Naive thymus-derived CD4-positive, alpha-beta T cell (primary cell): ENCODE measurements at regions not wholly inside any gene's neighbourhood (a gene's known extent, or its start where the extent isn't known, plus 50 kb on each side); places are given as distances from the start of the nearest gene placed in this dataset.

Experiments
- ATAC-seq: fragments of 150-1000 bp; cut with Tn5 transposase; 2 replicates; pipeline ENCODE4 v1.10.0; 2021; ENCODE audit warnings: mild to moderate bottlenecking, moderate library complexity
- CTCF ChIA-PET: fragments of 350-600 bp; sonication (Branson Sonifier 250); formaldehyde crosslinking; loops from one replicate; lab custom pipeline; 2021; ENCODE audit warnings: antibody characterized with exemption; lab: Charles Lee
- POLR2A ChIA-PET: fragments of 350-600 bp; sonication (Branson Sonifier 250); formaldehyde crosslinking; loops from one replicate; lab custom pipeline; 2021; ENCODE audit warnings: antibody characterized with exemption, inconsistent platforms; lab: Charles Lee
- DNase-seq, 9 donors: peaks; one replicate each; pipeline versions ENCODE4 v3.0.0 to v3.0.0-alpha.2; 2020 to 2022; ENCODE audit warnings: mixed read lengths in 1 of 9
- H3K27ac ChIP-seq: one replicate; pipeline ENCODE4 v1.7.0; 2013; ENCODE audit warnings: mild to moderate bottlenecking, low read depth, low read length, moderate library complexity
- H3K27me3 ChIP-seq, 2 donors: one replicate each; pipeline ENCODE4 v1.7.0; 2013; ENCODE audit warnings: low read length in 2 of 2, mild to moderate bottlenecking in 2 of 2, moderate library complexity in 2 of 2; ENCODE audit not compliant: control insufficient read depth in 2 of 2, insufficient read depth in 2 of 2
- H3K36me3 ChIP-seq, 3 experiments: 1 replicate in 2 of 3; 2 replicates in 1 of 3; pipeline ENCODE4 v1.7.0; 2013; ENCODE audit warnings: low read length in 3 of 3, mild to moderate bottlenecking in 3 of 3, moderate library complexity in 1 of 3; ENCODE audit not compliant: insufficient read depth in 3 of 3, control insufficient read depth in 2 of 3
- H3K4me1 ChIP-seq, 2 donors: one replicate each; pipeline ENCODE4 v1.7.0; 2013; ENCODE audit warnings: low read length in 2 of 2, mild to moderate bottlenecking in 2 of 2, moderate library complexity in 1 of 2; ENCODE audit not compliant: control insufficient read depth in 2 of 2, insufficient read depth in 2 of 2
- H3K4me3 ChIP-seq: 2 replicates; pipeline ENCODE4 v1.7.0; 2013; ENCODE audit warnings: mild to moderate bottlenecking, low read length
- H3K9me3 ChIP-seq, 3 experiments: 1 replicate in 2 of 3; 2 replicates in 1 of 3; pipeline ENCODE4 v1.7.0; 2013; ENCODE audit warnings: low read length in 3 of 3; ENCODE audit not compliant: control insufficient read depth in 2 of 3
- H3K27ac Mint-ChIP-seq, 9 donors: one replicate each; pipeline ENCODE4 v1.8.0; 2020 to 2022; ENCODE audit warnings: mixed read lengths in 9 of 9, mild to moderate bottlenecking in 8 of 9, moderate library complexity in 5 of 9, inconsistent platforms in 2 of 9
- H3K27me3 Mint-ChIP-seq, 5 donors: one replicate each; pipeline ENCODE4 v1.8.0; 2021 to 2022; ENCODE audit warnings: mixed read lengths in 5 of 5, mild to moderate bottlenecking in 1 of 5
- H3K36me3 Mint-ChIP-seq, 5 donors: one replicate each; pipeline ENCODE4 v1.8.0; 2020 to 2022; ENCODE audit warnings: mixed read lengths in 5 of 5, mild to moderate bottlenecking in 3 of 5, inconsistent platforms in 1 of 5
- H3K4me1 Mint-ChIP-seq, 7 donors: one replicate each; pipeline ENCODE4 v1.8.0; 2020 to 2022; ENCODE audit warnings: mixed read lengths in 7 of 7, mild to moderate bottlenecking in 3 of 7, inconsistent platforms in 1 of 7
- H3K4me3 Mint-ChIP-seq, 10 donors: one replicate each; pipeline ENCODE4 v1.8.0; 2020 to 2022; ENCODE audit warnings: mild to moderate bottlenecking in 10 of 10, mixed read lengths in 10 of 10, moderate library complexity in 6 of 10, inconsistent platforms in 2 of 10
- H3K9me3 Mint-ChIP-seq, 11 donors: one replicate each; pipeline ENCODE4 v1.8.0; 2020 to 2022; ENCODE audit warnings: mixed read lengths in 11 of 11, mild to moderate bottlenecking in 4 of 11, inconsistent platforms in 1 of 11, moderate library complexity in 1 of 11
- intact Hi-C, 2 donors: fragments of 100-400 bp; cut with micrococcal nuclease; formaldehyde crosslinking; loops; one replicate each; pipeline ENCODE4 v1.15.1; 2023

- no peaks in the 10 kb centered on the region for H3K4me1 ChIP-seq
- Mint-ChIP-seq H3K36me3 (no peaks in the 10 kb centered on the region), H3K4me3 (no peak overlapping the region), H3K9me3 (peaks cover 0 to 11% (median 2%) of the 10 kb centered on the region in 11 donors), H3K27me3 (no peaks in the 10 kb centered on the region), H3K4me1 (no peaks in the 10 kb centered on the region), H3K27ac (no peak overlapping the region)
- intact Hi-C loops = no loop called here
- no peak overlapping the region for H3K4me3 ChIP-seq
- no peak overlapping the region for H3K27ac ChIP-seq
- H3K27me3 ChIP-seq = no peaks in the 10 kb centered on the region
- ATAC-seq = no peak
- ChIA-PET POLR2A (no interaction called here), CTCF (no interaction called here)
- H3K9me3 ChIP-seq = no peaks in the 10 kb centered on the region
- H3K36me3 ChIP-seq = no peaks in the 10 kb centered on the region
- no peak for DNase-seq
Measured at GRCh38 chr5:89991592-89991991, 418.0 kb downstream of the CETN3 start.

GRCh38 chr5:89989776-89990175, 419.8 kb downstream of the CETN3 start:
- H3K27ac ChIP-seq = no peak overlapping the region
- no peaks in the 10 kb centered on the region for H3K36me3 ChIP-seq
- H3K9me3 ChIP-seq = no peaks in the 10 kb centered on the region
- ATAC-seq = no peak
- no peak for DNase-seq
- Mint-ChIP-seq H3K36me3 (no peaks in the 10 kb centered on the region), H3K4me3 (no peak overlapping the region), H3K9me3 (peaks cover 0 to 11% (median 2%) of the 10 kb centered on the region in 11 donors), H3K4me1 (no peaks in the 10 kb centered on the region), H3K27me3 (no peaks in the 10 kb centered on the region), H3K27ac (no peak overlapping the region)
- POLR2A ChIA-PET = no interaction called here
- no peaks in the 10 kb centered on the region for H3K27me3 ChIP-seq
- H3K4me1 ChIP-seq = no peaks in the 10 kb centered on the region
- intact Hi-C loops = no loop called here
- H3K4me3 ChIP-seq = no peak overlapping the region
- CTCF ChIA-PET = no interaction called here

DNA sequence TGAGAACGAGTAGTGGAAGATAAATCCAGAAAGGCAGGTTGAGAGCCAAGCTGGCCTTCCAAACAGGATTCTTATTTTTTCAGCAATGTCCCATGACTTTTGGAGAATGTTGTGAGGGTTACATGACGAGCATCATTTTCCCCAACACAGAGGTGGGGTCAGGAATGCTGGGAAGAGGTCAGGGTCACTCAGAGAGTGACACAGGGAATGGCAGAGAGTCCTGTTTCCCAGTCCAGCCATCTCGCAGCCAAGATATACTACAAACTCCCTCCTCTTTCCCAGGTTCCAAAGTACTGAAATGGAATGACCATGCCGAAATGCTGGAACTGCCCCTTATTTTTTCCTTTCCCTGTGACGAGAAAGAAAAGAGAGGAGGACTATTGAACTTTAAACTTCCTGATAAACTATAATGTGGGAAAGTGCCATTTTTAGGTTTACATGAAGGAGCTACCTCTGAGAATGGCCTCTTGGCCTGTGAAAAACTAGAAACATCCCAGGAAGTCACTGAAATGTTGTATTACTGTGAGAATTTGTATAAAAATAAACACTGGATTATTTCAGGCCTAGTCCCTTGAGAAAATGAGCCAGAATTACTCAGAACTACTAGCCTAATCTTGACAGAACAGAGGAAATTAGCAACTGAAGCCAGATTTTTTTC, 420.4 kb downstream of the CETN3 start:
- no peak overlapping the region for H3K4me3 Mint-ChIP-seq
- Histone ChIP-seq H3K9me3 (no peaks in the 10 kb centered on the region), H3K27me3 (no peaks in the 10 kb centered on the region), H3K27ac (no peak overlapping the region), H3K36me3 (no peaks in the 10 kb centered on the region), H3K4me3 (no peak overlapping the region), H3K4me1 (no peaks in the 10 kb centered on the region)
- ATAC-seq = no peak
- H3K27me3 Mint-ChIP-seq = no peaks in the 10 kb centered on the region
- no peaks in the 10 kb centered on the region for H3K4me1 Mint-ChIP-seq
- ChIA-PET POLR2A (no interaction called here), CTCF (no interaction called here)
- intact Hi-C loops = no loop called here
- peaks cover 0 to 11% (median 2%) of the 10 kb centered on the region in 11 donors for H3K9me3 Mint-ChIP-seq
- no peak overlapping the region for H3K27ac Mint-ChIP-seq
- no peak for DNase-seq
- no peaks in the 10 kb centered on the region for H3K36me3 Mint-ChIP-seq

DNA sequence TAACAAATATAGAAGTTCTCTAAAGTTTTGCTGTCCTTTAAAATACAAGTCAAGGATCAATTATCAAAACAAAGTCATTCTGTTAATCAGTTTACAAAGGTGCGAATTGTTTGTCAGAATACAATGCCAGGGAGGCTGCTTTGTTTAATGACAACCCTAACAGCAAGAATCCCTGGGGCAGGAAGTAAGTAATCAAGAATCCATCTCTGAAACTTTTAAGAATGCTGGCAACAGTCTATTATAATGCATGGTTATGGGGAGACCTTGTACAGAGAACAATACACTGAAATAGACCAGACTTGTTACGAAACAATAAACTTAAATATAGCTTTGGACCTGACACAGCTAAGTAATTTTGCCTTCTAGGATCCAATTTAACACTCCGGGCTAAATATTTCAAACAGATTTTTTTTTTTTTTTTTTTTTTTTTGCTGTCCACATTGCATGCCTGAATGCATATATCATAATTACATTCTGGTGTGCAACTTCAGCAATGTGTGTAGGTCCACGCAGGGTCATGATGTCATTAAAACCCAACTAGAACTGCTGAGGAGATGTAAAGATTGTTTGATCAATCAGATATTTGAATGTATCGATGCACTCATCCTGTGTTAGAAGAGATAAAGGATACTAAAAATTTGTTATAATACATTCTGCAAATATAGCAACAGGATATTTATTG, 421.3 kb downstream of the CETN3 start:
- Mint-ChIP-seq H3K27me3 (no peaks in the 10 kb centered on the region), H3K27ac (no peak overlapping the region), H3K36me3 (no peaks in the 10 kb centered on the region), H3K9me3 (peaks cover 0 to 11% (median 2%) of the 10 kb centered on the region in 11 donors), H3K4me3 (no peak overlapping the region), H3K4me1 (no peaks in the 10 kb centered on the region)
- Histone ChIP-seq H3K36me3 (no peaks in the 10 kb centered on the region), H3K27ac (no peak overlapping the region), H3K9me3 (no peaks in the 10 kb centered on the region), H3K4me1 (no peaks in the 10 kb centered on the region), H3K4me3 (no peak overlapping the region), H3K27me3 (no peaks in the 10 kb centered on the region)
- ChIA-PET CTCF (no interaction called here), POLR2A (no interaction called here)
- intact Hi-C loops = no loop called here
- ATAC-seq (no peak), DNase-seq (no peak)

DNA sequence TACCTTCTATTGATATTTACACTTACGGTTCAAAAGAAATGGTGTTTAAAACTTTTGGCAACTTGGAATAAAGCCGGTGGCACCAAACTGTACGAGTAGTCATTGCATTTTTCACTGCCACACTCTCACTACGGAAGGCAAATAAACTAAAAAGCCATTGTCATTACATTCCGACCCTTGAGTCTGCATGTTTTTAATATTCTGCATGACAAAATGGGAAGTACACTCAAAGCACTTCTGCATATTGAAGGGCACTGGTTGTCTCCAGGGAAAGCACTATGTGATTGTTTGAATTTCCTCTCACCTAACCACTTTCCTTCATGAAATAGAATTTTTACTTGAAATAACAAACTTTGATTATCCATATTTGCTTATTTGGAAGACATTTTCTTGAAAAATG, 426.3 kb downstream of the CETN3 start:
- H3K9me3 ChIP-seq = no peaks in the 10 kb centered on the region
- no peak for ATAC-seq
- no peaks in the 10 kb centered on the region for H3K27me3 ChIP-seq
- POLR2A ChIA-PET = no interaction called here
- no peak overlapping the region for H3K4me3 Mint-ChIP-seq
- CTCF ChIA-PET = no interaction called here
- no peak overlapping the region for H3K27ac ChIP-seq
- H3K4me1 Mint-ChIP-seq = no peaks in the 10 kb centered on the region
- H3K36me3 ChIP-seq = no peaks in the 10 kb centered on the region
- no peaks in the 10 kb centered on the region for H3K4me1 ChIP-seq
- no peak for DNase-seq
- no peak overlapping the region for H3K4me3 ChIP-seq
- H3K9me3 Mint-ChIP-seq = peaks cover 0 to 7% (median 0%) of the 10 kb centered on the region in 11 donors
- no peaks in the 10 kb centered on the region for H3K27me3 Mint-ChIP-seq
- no peaks in the 10 kb centered on the region for H3K36me3 Mint-ChIP-seq
- intact Hi-C loops = no loop called here
- no peak overlapping the region for H3K27ac Mint-ChIP-seq

GRCh38 chr5:89981878-89982773, 427.4 kb downstream of the CETN3 start:
- no peaks in the 10 kb centered on the region for H3K27me3 ChIP-seq
- Mint-ChIP-seq H3K4me3 (no peak overlapping the region), H3K9me3 (peaks cover 0 to 7% (median 0%) of the 10 kb centered on the region in 11 donors), H3K27ac (no peak overlapping the region), H3K27me3 (no peaks in the 10 kb centered on the region), H3K36me3 (no peaks in the 10 kb centered on the region), H3K4me1 (no peaks in the 10 kb centered on the region)
- ChIA-PET POLR2A (no interaction called here), CTCF (no interaction called here)
- H3K36me3 ChIP-seq = no peaks in the 10 kb centered on the region
- H3K27ac ChIP-seq = no peak overlapping the region
- no peak for DNase-seq
- no peak overlapping the region for H3K4me3 ChIP-seq
- no peaks in the 10 kb centered on the region for H3K9me3 ChIP-seq
- no peak for ATAC-seq
- H3K4me1 ChIP-seq = no peaks in the 10 kb centered on the region
- intact Hi-C loops = no loop called here
